Activated CD4-positive, alpha-beta T cell treated with anti-CD3 and anti-CD28 coated beads, Interleukin-2, amount 50 U/mL, for 48 hours (primary cell): ENCODE measurements at regions not wholly inside any gene's neighbourhood (a gene's known extent, or its start where the extent isn't known, plus 50 kb on each side); places are given as distances from the start of the nearest gene placed in this dataset.
"Not testable (repeated sequence)": the region's sequence is repeated elsewhere in the genome, so short reads cannot be mapped to it uniquely, and the experiment has no call there.

Source experiments
- DNase-seq, 2 experiments: peaks; one replicate each; pipeline ENCODE4 v3.0.0-alpha.2; 2020

GRCh38 chr21:13806444-13806843, 196.9 kb downstream of the POTED start:
- DNase-seq = not testable (repeated sequence)

- not testable (repeated sequence) for DNase-seq
These were observed 193.2 kb downstream of the POTED start for GRCh38 chr21:13802757-13803156.
